ENCODE measurements at regions not wholly inside any gene's neighbourhood (a gene's known extent, or its start where the extent isn't known, plus 50 kb on each side); places are given as distances from the start of the nearest gene placed in this dataset.

GRCh38 chr1:193342811-193343210, 156.4 kb upstream of the B3GALT2 start:
- no peak for TF ChIP-seq CTCF (conservative IDR thresholded peaks at IDR 0.05; ENCODE audit: low read length)
- no peak for DNase-seq (ENCODE audit: low read depth)
- no peak overlapping the region for H3K4me3 ChIP-seq (ENCODE audit: low read length)

DNA sequence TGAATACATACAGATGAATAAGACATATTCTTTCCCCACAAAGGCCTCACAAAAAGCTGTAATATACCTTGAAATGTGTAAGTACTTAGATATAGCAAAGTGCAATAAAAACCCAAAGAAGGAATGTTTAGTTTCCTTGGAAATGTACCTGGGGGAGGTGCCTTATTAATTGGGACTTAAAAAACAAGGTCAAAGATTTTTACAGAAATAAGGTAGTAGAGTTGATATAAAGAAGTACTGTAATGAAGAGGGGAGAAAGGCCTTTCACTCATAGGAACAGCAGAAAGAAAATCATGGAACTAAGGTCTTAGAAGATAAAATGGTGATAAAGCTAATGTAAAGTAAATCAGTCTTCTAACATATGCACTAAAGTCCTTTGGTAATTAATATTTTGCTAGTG, 153.9 kb upstream of the B3GALT2 start:
- no peak for DNase-seq (ENCODE audit: low read depth)
- no peak for TF ChIP-seq CTCF (conservative IDR thresholded peaks at IDR 0.05; ENCODE audit: low read length)
- no peak overlapping the region for H3K4me3 ChIP-seq (ENCODE audit: low read length)

DNA sequence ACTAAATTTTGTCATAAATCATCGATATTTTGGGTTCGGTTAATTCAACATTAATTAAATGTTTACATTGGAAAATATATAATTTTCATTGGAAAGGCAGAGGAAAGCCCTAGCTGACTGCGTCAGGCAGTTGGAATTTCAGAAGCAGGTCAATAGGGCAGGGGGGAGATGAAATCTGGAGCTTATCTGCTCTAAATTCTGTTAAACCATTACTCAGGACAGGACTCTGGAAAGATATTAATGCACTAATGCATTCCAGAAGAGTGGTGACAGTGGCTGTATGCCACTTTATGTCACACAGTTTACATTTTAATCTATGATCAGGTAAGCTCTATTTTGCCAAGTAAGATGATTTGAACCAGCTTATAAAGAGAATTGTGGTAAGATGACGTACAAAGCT, 153.0 kb upstream of the B3GALT2 start:
- H3K4me3 ChIP-seq (ENCODE audit: low read length), result no peak overlapping the region
- no peak for DNase-seq (ENCODE audit: low read depth)
- no peak for TF ChIP-seq CTCF (conservative IDR thresholded peaks at IDR 0.05; ENCODE audit: low read length)

DNA sequence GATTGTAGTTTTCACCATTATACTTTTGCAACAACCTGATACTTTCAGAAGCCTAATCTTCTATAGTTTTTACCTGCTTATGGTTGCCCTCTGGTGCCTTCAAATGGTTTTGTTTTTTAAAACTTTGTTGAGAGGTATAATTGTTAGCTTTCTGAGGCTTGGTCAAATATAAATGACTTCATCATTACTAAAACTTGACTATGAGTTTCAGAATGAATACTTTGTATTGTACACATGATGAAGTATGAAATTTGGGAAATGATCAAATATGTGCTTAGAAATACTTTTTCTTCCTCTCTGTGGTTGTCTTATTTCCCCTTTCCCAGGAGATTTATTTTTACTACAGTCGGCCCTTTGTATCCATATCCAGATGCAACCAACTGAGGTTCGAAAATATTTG, 151.8 kb upstream of the B3GALT2 start:
- no peak overlapping the region for H3K4me3 ChIP-seq (ENCODE audit: low read length)
- TF ChIP-seq CTCF (conservative IDR thresholded peaks at IDR 0.05; ENCODE audit: low read length), result peak; percentile 45
- DNase-seq (ENCODE audit: low read depth), result peak; percentile 73

- DNase-seq (ENCODE audit: low read depth), result peak; percentile 98
- no peak for TF ChIP-seq CTCF (conservative IDR thresholded peaks at IDR 0.05; ENCODE audit: low read length)
- H3K4me3 ChIP-seq (ENCODE audit: low read length), result no peak overlapping the region
Observed at GRCh38 chr1:193335806-193336428, 149.5 kb upstream of the B3GALT2 start.

- no peak for DNase-seq (ENCODE audit: low read depth)
- no peak for TF ChIP-seq CTCF (conservative IDR thresholded peaks at IDR 0.05; ENCODE audit: low read length)
- H3K4me3 ChIP-seq (ENCODE audit: low read length), result no peak overlapping the region
Observed at GRCh38 chr1:193333166-193333565, 146.8 kb upstream of the B3GALT2 start.

DNA sequence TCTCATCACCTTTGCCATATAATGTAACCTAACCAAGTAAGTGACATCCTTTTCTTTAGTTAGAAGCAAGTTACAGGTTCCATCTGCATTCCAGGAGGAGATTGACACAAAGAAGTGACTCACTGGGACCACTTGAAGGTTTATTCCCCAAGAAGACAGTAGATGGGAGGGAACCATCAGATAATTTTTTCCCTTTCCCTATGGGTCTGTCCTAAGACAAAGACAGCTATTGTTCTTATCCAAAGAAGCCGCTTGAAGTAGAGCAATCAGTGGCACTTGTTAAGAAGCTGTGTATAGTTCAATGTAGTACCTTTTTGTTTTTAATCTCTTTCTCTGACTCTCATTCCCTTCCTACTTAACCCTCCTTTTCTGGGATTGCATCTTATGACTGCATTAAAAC, 139.9 kb upstream of the B3GALT2 start:
- no peak for DNase-seq (ENCODE audit: low read depth)
- TF ChIP-seq CTCF (conservative IDR thresholded peaks at IDR 0.05; ENCODE audit: low read length), result no peak

More for the DNA sequence above, 139.9 kb upstream of the B3GALT2 start:
- no peak overlapping the region for H3K4me3 ChIP-seq (ENCODE audit: low read length)
